CD4-positive, alpha-beta T cell treated with Interleukin-15 for 4 hours (primary cell): ENCODE measurements at regions not wholly inside any gene's neighbourhood (a gene's known extent, or its start where the extent isn't known, plus 50 kb on each side); places are given as distances from the start of the nearest gene placed in this dataset.

ENCODE experiments used
- DNase-seq: peaks from one replicate; pipeline ENCODE4 v3.0.0-alpha.2; 2020; ENCODE audit warnings: low spot score

- no peak for DNase-seq
These were observed 148.7 kb upstream of the PPP2R2D start for GRCh38 chr10:131751827-131752775.

- no peak for DNase-seq
These were observed 147.5 kb upstream of the PPP2R2D start for GRCh38 chr10:131753336-131753735.

- no peak for DNase-seq
These were observed 145.6 kb upstream of the PPP2R2D start for GRCh38 chr10:131755200-131755599.

- no peak for DNase-seq
These were observed 143.3 kb upstream of the PPP2R2D start for GRCh38 chr10:131757285-131758058.

- DNase-seq: no peak
These were observed 142.5 kb upstream of the PPP2R2D start for GRCh38 chr10:131758062-131758938.

GRCh38 chr10:131758939-131759301 is 141.9 kb upstream of the PPP2R2D start:
- no peak for DNase-seq

- DNase-seq: no peak
These were observed 141.5 kb upstream of the PPP2R2D start for GRCh38 chr10:131759347-131759746.

- no peak for DNase-seq
These were observed 140.2 kb upstream of the PPP2R2D start for GRCh38 chr10:131760416-131761166.

- no peak for DNase-seq
These were observed 137.8 kb upstream of the PPP2R2D start for GRCh38 chr10:131762789-131763696.

- no peak for DNase-seq
These were observed 135.9 kb upstream of the PPP2R2D start for GRCh38 chr10:131764929-131765328.

GRCh38 chr10:131766096-131766495 is 134.7 kb upstream of the PPP2R2D start:
- DNase-seq: no peak

- no peak for DNase-seq
These were observed 133.1 kb upstream of the PPP2R2D start for GRCh38 chr10:131767716-131768115.

- no peak for DNase-seq
These were observed 131.0 kb upstream of the PPP2R2D start for GRCh38 chr10:131769571-131770410.

GRCh38 chr10:131770946-131771633 is 129.7 kb upstream of the PPP2R2D start:
- DNase-seq: no peak

- DNase-seq: no peak
These were observed 129.0 kb upstream of the PPP2R2D start for GRCh38 chr10:131771634-131772358.

- no peak for DNase-seq
These were observed 128.4 kb upstream of the PPP2R2D start for GRCh38 chr10:131772441-131772840.

- no peak for DNase-seq
These were observed 127.2 kb upstream of the PPP2R2D start for GRCh38 chr10:131773370-131774343.
